ENCODE measurements at regions not wholly inside any gene's neighbourhood (a gene's known extent, or its start where the extent isn't known, plus 50 kb on each side); places are given as distances from the start of the nearest gene placed in this dataset.

DNA sequence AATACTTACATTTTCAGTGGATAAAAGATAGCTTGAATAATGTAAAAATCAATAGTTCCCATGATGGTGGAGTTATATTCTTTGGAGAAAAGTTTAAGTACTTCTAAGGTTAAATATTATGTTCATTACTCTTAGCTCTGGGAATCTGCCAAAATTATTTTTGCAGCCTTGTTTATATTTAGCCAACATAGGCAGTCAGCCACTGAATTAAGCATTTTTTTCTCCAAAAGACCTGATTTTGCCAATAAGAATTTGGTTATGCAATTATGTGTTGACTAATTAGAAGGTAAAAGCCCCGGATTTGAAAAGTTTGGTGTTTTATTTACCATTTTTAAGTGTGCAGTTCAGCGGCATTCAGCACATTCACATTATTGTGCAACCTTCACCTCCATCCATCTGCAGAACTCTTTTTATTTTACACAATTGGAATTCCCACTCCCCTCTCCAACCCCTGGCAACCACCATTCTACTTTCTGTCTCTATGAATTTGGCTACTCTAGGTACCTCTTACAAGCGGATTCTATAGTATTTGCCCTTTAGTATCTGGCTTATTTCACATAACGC lies 90.1 kb upstream of the C1QTNF9B start:
- H3K9me3 ChIP-seq, result no peaks in the 10 kb centered on the region
- no peaks in the 10 kb centered on the region for H3K4me1 ChIP-seq
- H3K27ac ChIP-seq, result no peak overlapping the region
- no peak for DNase-seq (ENCODE audit: low spot score in 2 of 2)
- no peaks in the 10 kb centered on the region for H3K27me3 ChIP-seq
- no peak overlapping the region for H3K4me3 ChIP-seq
- no peaks in the 10 kb centered on the region for H3K36me3 ChIP-seq
- WGBS, 2 donors, result 79 to 81% methylated on average over 4 of the region's 4 CpGs
- TF ChIP-seq, protein P1, sequence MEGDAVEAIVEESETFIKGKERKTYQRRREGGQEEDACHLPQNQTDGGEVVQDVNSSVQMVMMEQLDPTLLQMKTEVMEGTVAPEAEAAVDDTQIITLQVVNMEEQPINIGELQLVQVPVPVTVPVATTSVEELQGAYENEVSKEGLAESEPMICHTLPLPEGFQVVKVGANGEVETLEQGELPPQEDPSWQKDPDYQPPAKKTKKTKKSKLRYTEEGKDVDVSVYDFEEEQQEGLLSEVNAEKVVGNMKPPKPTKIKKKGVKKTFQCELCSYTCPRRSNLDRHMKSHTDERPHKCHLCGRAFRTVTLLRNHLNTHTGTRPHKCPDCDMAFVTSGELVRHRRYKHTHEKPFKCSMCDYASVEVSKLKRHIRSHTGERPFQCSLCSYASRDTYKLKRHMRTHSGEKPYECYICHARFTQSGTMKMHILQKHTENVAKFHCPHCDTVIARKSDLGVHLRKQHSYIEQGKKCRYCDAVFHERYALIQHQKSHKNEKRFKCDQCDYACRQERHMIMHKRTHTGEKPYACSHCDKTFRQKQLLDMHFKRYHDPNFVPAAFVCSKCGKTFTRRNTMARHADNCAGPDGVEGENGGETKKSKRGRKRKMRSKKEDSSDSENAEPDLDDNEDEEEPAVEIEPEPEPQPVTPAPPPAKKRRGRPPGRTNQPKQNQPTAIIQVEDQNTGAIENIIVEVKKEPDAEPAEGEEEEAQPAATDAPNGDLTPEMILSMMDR (IDR thresholded peaks at IDR 0.05), result no peak
- TF ChIP-seq EP300 (IDR thresholded peaks at IDR 0.05), result no peak
- no peak for TF ChIP-seq POLR2A (IDR thresholded peaks at IDR 0.05)

DNA sequence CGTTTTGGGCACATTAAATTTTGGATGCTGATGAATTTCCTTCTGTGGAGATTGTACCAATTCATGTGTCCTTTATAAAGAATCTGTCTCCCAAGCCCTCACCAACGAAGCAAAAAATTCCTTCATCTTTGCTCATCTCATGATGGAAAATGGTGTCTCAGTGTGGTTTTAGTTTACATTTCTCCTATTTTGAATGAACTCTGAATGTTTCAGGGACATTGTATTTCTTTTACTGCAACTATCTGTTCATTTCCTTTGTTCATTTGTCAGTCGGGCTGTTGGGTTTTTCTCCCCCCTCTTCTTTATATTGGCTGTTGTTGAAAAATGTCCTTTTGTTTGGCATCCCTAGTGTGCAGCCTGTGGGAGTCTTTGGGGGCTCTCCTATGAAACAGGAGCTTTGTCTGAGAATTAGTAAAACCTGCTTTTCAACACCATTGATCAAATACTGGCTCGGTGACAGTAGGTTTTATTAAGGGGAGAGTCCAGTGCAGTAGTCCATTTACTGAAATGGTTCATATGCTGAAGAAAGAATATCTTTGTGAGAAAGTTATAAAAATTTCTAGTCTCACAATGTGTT lies 91.3 kb upstream of the C1QTNF9B start:
- no peak for DNase-seq (ENCODE audit: low spot score in 2 of 2)
- no peaks in the 10 kb centered on the region for H3K9me3 ChIP-seq
- no peak overlapping the region for H3K4me3 ChIP-seq
- no peaks in the 10 kb centered on the region for H3K27me3 ChIP-seq
- 54% methylated on average over 4 of the region's 4 CpGs for WGBS, 2 donors
- H3K27ac ChIP-seq, result no peak overlapping the region
- no peak for TF ChIP-seq EP300 (IDR thresholded peaks at IDR 0.05)
- no peaks in the 10 kb centered on the region for H3K36me3 ChIP-seq
- no peaks in the 10 kb centered on the region for H3K4me1 ChIP-seq

DNA sequence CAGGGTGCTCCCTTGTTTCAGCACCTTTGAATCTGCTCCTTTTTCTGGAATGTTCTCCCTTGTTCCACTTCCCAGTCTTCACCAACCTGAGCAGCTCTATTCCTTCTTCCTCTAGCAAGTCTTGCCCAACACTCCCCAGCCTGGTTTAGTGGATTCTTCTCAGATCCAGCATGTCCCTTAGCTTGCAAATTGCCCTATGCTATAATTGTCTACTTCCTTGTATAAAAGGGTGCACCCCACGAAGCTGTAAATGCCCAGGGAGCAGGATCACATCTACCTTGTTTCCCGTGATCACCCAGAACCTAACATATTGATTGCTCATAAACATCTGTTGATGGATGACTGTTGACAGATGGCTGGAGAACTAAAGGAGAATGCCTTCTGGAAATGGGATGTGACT lies 93.2 kb upstream of the C1QTNF9B start:
- Histone ChIP-seq H3K4me3 (no peak overlapping the region), H3K27ac (no peak overlapping the region), H3K4me1 (no peaks in the 10 kb centered on the region), H3K27me3 (no peaks in the 10 kb centered on the region), H3K9me3 (no peaks in the 10 kb centered on the region), H3K36me3 (no peaks in the 10 kb centered on the region)
- TF ChIP-seq EP300 (IDR thresholded peaks at IDR 0.05), result no peak
- WGBS, 2 donors, result 43 to 54% methylated on average over 2 of the region's 2 CpGs
- DNase-seq (ENCODE audit: low spot score in 2 of 2), result no peak

DNA sequence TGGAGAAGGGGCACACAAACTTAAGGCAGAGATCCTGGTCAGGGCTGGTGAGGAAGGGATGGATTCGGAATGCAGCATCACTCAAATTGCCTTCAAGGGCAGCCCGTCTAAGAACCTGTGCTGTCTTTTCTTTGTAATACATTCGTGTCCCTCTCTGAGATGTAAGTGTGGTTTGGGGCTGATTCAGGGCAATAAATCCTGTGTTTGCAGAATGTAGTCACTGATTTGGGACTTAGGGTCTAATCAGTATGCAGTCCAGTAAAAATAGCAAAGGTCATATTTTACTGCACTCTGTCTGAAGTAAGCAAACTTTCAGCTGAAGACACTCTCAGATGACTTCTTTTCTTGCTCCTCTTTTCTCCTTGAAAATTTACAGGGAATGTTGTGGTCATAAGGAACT lies 93.8 kb upstream of the C1QTNF9B start:
- Histone ChIP-seq H3K27ac (no peak overlapping the region), H3K4me3 (no peak overlapping the region), H3K4me1 (no peaks in the 10 kb centered on the region), H3K36me3 (no peaks in the 10 kb centered on the region), H3K27me3 (no peaks in the 10 kb centered on the region), H3K9me3 (no peaks in the 10 kb centered on the region)
- DNase-seq (ENCODE audit: low spot score in 2 of 2), result no peak
- TF ChIP-seq POLR2A (IDR thresholded peaks at IDR 0.05), result no peak
- no peak for TF ChIP-seq EP300 (IDR thresholded peaks at IDR 0.05)
- 62 to 79% methylated on average over 3 of the region's 3 CpGs for WGBS, 2 donors

DNA sequence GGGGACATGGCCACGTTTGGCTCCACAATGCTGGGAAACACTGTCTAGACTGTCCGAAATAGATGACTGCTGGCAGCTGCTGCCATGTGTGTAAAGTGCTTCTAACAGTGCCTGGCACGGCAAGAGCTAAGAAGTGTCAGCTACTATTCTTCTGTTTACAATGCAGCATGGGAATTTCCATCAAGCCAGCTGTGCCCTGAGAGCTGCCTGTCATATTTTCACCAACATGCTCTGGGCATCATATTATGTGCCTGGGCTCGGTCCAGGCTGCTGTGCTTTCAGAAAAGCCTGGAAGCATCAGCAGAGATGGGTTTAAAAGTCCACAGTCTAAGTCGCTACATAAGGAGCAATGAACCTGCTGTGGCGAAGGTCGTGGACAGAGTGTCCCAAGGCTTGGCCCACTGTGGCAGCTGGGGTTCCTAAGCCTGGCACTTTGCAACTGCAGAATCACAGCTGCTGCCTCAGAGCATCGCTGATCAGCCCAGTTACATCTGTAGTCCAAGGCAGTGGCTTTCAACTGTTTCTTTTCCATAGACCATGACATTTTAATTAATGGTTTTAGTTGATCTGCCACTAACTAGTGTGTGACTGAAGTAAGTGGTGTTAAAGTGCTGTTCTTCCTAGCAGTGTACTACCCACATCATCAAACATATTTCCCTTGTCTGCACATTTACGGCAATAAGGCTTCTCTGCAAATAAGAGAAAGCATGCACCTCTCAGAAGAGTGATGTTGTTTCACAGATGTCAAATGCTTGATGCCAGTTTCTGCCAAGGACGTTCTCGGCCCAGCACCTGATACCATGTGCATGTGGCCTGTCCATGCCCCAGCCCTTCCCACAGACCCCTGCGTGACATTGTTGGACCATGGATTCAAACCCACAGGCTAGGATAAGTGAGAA lies 95.7 kb upstream of the C1QTNF9B start:
- no peaks in the 10 kb centered on the region for H3K4me1 ChIP-seq
- WGBS, 2 donors, result 77 to 86% methylated on average over 12 of the region's 12 CpGs
- DNase-seq (ENCODE audit: low spot score in 2 of 2), result no peak
- H3K4me3 ChIP-seq, result no peak overlapping the region
- no peaks in the 10 kb centered on the region for H3K27me3 ChIP-seq
- TF ChIP-seq EP300 (IDR thresholded peaks at IDR 0.05), result no peak
- no peak for TF ChIP-seq POLR2A (IDR thresholded peaks at IDR 0.05)
- TF ChIP-seq, protein P1 (IDR thresholded peaks at IDR 0.05), result no peak
- H3K36me3 ChIP-seq, result no peaks in the 10 kb centered on the region
- peaks cover 0 to 5% (median 0%) of the 10 kb centered on the region in 4 donors for H3K9me3 ChIP-seq
- H3K27ac ChIP-seq, result no peak overlapping the region

DNA sequence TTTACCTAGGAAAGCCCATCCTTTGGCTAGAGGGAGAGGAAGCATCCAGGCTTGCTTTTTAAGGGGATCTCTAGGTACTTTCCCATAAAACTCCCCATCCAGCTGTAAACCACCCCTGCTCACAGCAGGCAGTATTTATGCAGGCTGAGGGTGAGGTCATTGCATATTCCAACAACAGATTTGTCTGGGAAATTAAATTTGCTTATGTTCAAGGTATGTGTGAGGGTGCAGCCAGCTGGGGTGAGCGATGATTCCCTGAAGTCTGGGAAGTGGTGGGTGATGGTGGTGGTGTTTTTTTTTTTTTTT lies 96.3 kb upstream of the C1QTNF9B start:
- peaks cover 0 to 5% (median 0%) of the 10 kb centered on the region in 4 donors for H3K9me3 ChIP-seq
- no peak for DNase-seq (ENCODE audit: low spot score in 2 of 2)
- TF ChIP-seq, protein P1 (IDR thresholded peaks at IDR 0.05), result no peak
- no peak for TF ChIP-seq EP300 (IDR thresholded peaks at IDR 0.05)
- no peak for TF ChIP-seq POLR2A (IDR thresholded peaks at IDR 0.05)
- H3K4me3 ChIP-seq, result no peak overlapping the region
- H3K27ac ChIP-seq, result no peak overlapping the region
- H3K4me1 ChIP-seq, result no peaks in the 10 kb centered on the region
- WGBS, 2 donors, result 83 to 86% methylated on average over 1 of the region's 1 CpG
- H3K36me3 ChIP-seq, result no peaks in the 10 kb centered on the region
- no peaks in the 10 kb centered on the region for H3K27me3 ChIP-seq
